HCT116 (cell line): ENCODE measurements at regions not wholly inside any gene's neighbourhood (a gene's known extent, or its start where the extent isn't known, plus 50 kb on each side); places are given as distances from the start of the nearest gene placed in this dataset.

Experiments
- ATAC-seq: fragments of 200-7000 bp; cut with Tn5 transposase; 2 replicates; pipeline ENCODE4 v1.9.1; 2020; ENCODE audit warnings: mild to moderate bottlenecking, moderate library complexity
- BruUV-seq: library from RNA; stranded (reverse); fragments of 400-500 nt; replicated peaks from 2 replicates; lab custom pipeline; 2021; lab: Mats Ljungman, UMichigan
- CTCF ChIA-PET: fragments of 300-600 bp; sonication (Branson Sonifier 250); formaldehyde crosslinking; loops from one replicate; lab custom pipeline; 2021; ENCODE audit warnings: antibody characterized with exemption; lab: Charles Lee
- POLR2A ChIA-PET: fragments of 300-600, 350-600 bp; sonication (Branson Sonifier 250); formaldehyde crosslinking; loops from one replicate; lab custom pipeline; 2021; ENCODE audit warnings: antibody characterized with exemption; lab: Charles Lee
- RAD21 ChIA-PET, 2 experiments: fragments of 300-600 bp; sonication (Branson Sonifier 250); formaldehyde crosslinking; loops; one replicate each; lab custom pipeline; 2023; ENCODE audit warnings: low total read pairs in 2 of 2; ENCODE audit not compliant: uncharacterized antibody in 2 of 2, unreplicated experiment in 2 of 2, low non-redundant PET in 1 of 2; lab: Charles Lee
- DNase-seq: peaks from one replicate; pipeline ENCODE4 v3.0.0-alpha.2; 2010; ENCODE audit warnings: low read depth, low spot score
- H2AFZ ChIP-seq: fragments of 200-600 bp; shearing (Covaris generic), sonication (generic); 2 replicates; pipeline ENCODE4 v1.6.1; 2017; ENCODE audit warnings: low read depth, mixed run types, mixed read lengths, antibody characterized with exemption, low read length; ENCODE audit not compliant: poor library complexity, severe bottlenecking
- H3K27ac ChIP-seq: 2 replicates; pipeline ENCODE4 v1.5.1; 2012; ENCODE audit warnings: low read depth, low read length
- H3K27me3 ChIP-seq: fragments of 200-600 bp; sonication (generic); 2 replicates; pipeline ENCODE4 v1.6.1; 2016; ENCODE audit warnings: mixed run types, low read length, mixed read lengths; ENCODE audit not compliant: insufficient read depth
- H3K36me3 ChIP-seq, 2 experiments: fragments of 200-500 bp in 1 of 2; fragments of 200-600 bp in 1 of 2; sonication (Bioruptor generic) in 1 of 2; sonication (generic) in 1 of 2; 2 replicates each; pipeline versions ENCODE4 v1.5.1 to v1.6.1; 2014 to 2016; ENCODE audit warnings: low read length in 2 of 2, inconsistent platforms in 1 of 2, mixed read lengths in 1 of 2, mixed run types in 1 of 2; ENCODE audit not compliant: insufficient read depth in 2 of 2, control insufficient read depth in 1 of 2
- H3K4me1 ChIP-seq, 2 experiments: fragments of 200-600 bp in 1 of 2; sonication (generic) in 1 of 2; 2 replicates each; pipeline versions ENCODE4 v1.5.1 to v1.6.1; 2012 to 2017; ENCODE audit warnings: low read length in 2 of 2, inconsistent platforms in 1 of 2, mild to moderate bottlenecking in 1 of 2, mixed read lengths in 1 of 2, mixed run types in 1 of 2, moderate library complexity in 1 of 2; ENCODE audit not compliant: insufficient read depth in 2 of 2, control insufficient read depth in 1 of 2
- H3K4me2 ChIP-seq: fragments of 200-600 bp; sonication (generic); 2 replicates; pipeline ENCODE4 v1.6.1; 2017; ENCODE audit warnings: mixed run types, low read length, mixed read lengths
- H3K4me3 ChIP-seq, 2 experiments: fragments of 200-600 bp in 1 of 2; sonication (generic) in 1 of 2; replicated peaks in 1 of 2; 2 replicates each; pipeline ENCODE4 v1.5.1; 2011 to 2016; ENCODE audit warnings: low read length in 2 of 2, control low read depth in 1 of 2, low read depth in 1 of 2, mild to moderate bottlenecking in 1 of 2, mixed read lengths in 1 of 2, mixed run types in 1 of 2
- H3K79me2 ChIP-seq: fragments of 200-600 bp; sonication (generic); 2 replicates; pipeline ENCODE4 v1.6.1; 2017; ENCODE audit warnings: mild to moderate bottlenecking, mixed run types, low read length, moderate library complexity, mixed read lengths; ENCODE audit not compliant: insufficient read depth
- H3K9ac ChIP-seq: fragments of 200-600 bp; sonication (generic); 2 replicates; pipeline ENCODE4 v1.6.1; 2016; ENCODE audit warnings: low read length, mixed read lengths
- H3K9me2 ChIP-seq: fragments of 200-600 bp; sonication (generic), shearing (Covaris generic); 2 replicates; pipeline ENCODE4 v1.6.1; 2017; ENCODE audit warnings: mixed run types, mild to moderate bottlenecking, moderate library complexity; ENCODE audit not compliant: insufficient read depth
- H3K9me3 ChIP-seq, 2 experiments: fragments of 200-500 bp in 1 of 2; fragments of 200-600 bp in 1 of 2; sonication (Bioruptor generic) in 1 of 2; sonication (generic) in 1 of 2; 2 replicates each; pipeline ENCODE4 v1.6.1; 2014 to 2017; ENCODE audit warnings: low read length in 2 of 2, mixed read lengths in 2 of 2, inconsistent platforms in 1 of 2, low read depth in 1 of 2, mild to moderate bottlenecking in 1 of 2, mixed run types in 1 of 2, moderate library complexity in 1 of 2; ENCODE audit not compliant: control insufficient read depth in 1 of 2, insufficient read depth in 1 of 2
- H4K20me1 ChIP-seq: fragments of 200-600 bp; sonication (generic), shearing (Covaris generic); 2 replicates; pipeline ENCODE4 v1.6.1; 2017; ENCODE audit warnings: mixed run types, mild to moderate bottlenecking, moderate library complexity; ENCODE audit not compliant: insufficient read depth
- CEBPB ChIP-seq: IDR thresholded peaks from 2 replicates; pipeline ENCODE4 v1.6.1; 2012; ENCODE audit warnings: low read depth
- EGR1 ChIP-seq: IDR thresholded peaks from 2 replicates; pipeline ENCODE4 v1.6.1; 2012; ENCODE audit warnings: low read depth
- ELF1 ChIP-seq: IDR thresholded peaks from 2 replicates; pipeline ENCODE4 v1.6.1; 2012; ENCODE audit warnings: low read depth, borderline replicate concordance
- EZH2 ChIP-seq: fragments of 200-600 bp; sonication (generic); IDR thresholded peaks from 2 replicates; pipeline ENCODE4 v1.6.1; 2017; ENCODE audit warnings: antibody characterized with exemption, mixed run types
- POLR2A ChIP-seq: IDR thresholded peaks from 2 replicates; pipeline ENCODE4 v1.7.0; 2011; ENCODE audit warnings: borderline replicate concordance; ENCODE audit not compliant: insufficient read depth, insufficient read length; ENCODE audit errors: extremely low read depth
- SIN3A ChIP-seq: IDR thresholded peaks from 2 replicates; pipeline ENCODE4 v1.6.1; 2012; ENCODE audit warnings: low read depth
- SP1 ChIP-seq: IDR thresholded peaks from 2 replicates; pipeline ENCODE4 v1.6.1; 2012; ENCODE audit warnings: low read depth
- TCF7L2 ChIP-seq: IDR thresholded peaks from 2 replicates; pipeline ENCODE4 v1.7.0; 2011; ENCODE audit warnings: borderline replicate concordance, inconsistent platforms; ENCODE audit not compliant: insufficient read depth, insufficient read length; ENCODE audit errors: extremely low read depth
- YY1 ChIP-seq: IDR thresholded peaks from 2 replicates; pipeline ENCODE4 v1.6.1; 2011; ENCODE audit warnings: low read length, low read depth, moderate library complexity, mild to moderate bottlenecking; ENCODE audit not compliant: insufficient replicate concordance; ENCODE audit errors: extremely low read depth
- ZFX ChIP-seq: fragments of 450-650 bp; IDR thresholded peaks from 2 replicates; pipeline ENCODE4 v1.6.1; 2017
- intact Hi-C: fragments of 100-400 bp; cut with micrococcal nuclease; formaldehyde crosslinking; loops from 2 replicates; pipeline ENCODE4 v1.10.0; 2022
- TF ChIP-seq, protein P1 (sequence below): IDR thresholded peaks from 2 replicates; pipeline ENCODE4 v1.6.1; 2012
- TF ChIP-seq, protein P2 (sequence below): IDR thresholded peaks from 2 replicates; pipeline ENCODE4 v1.6.1; 2012; ENCODE audit warnings: low read depth
- TF ChIP-seq, protein P3 (sequence below), 3 experiments: fragments of 200-600 bp in 1 of 3; sonication (generic) in 1 of 3; IDR thresholded peaks in 2 of 3; conservative IDR thresholded peaks in 1 of 3; 2 replicates each; pipeline ENCODE4 v1.5.1; 2012 to 2017; ENCODE audit warnings: low read depth in 2 of 3, low read length in 2 of 3, antibody characterized with exemption in 1 of 3, borderline replicate concordance in 1 of 3, control low read depth in 1 of 3, mild to moderate bottlenecking in 1 of 3, mixed read lengths in 1 of 3, mixed run types in 1 of 3, moderate library complexity in 1 of 3; ENCODE audit not compliant: insufficient read depth in 1 of 3
- TF ChIP-seq, protein P4 (sequence below): IDR thresholded peaks from 2 replicates; pipeline ENCODE4 v1.6.1; 2012

DNA sequence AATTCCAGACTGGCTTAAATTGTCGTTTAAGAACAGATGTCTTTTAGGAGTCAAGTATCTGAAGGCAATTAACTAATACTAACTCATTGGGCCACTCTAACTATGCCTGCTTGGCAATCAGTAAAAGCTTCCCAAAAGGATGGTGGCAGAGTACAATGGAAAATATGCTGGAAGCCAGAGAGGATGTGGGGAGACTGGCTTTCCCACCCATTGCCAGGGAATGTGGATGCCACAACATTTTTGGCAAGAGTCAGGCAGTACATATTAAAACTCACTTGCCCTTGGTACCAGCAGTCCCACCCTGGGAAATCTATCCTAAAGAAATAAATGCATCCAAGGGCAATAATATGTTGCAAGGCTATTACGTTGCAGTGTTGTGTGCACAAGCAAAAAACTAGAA lies 74.0 kb upstream of the FZD7 start:
- Histone ChIP-seq H3K9me3 (no peaks in the 10 kb centered on the region), H3K9me2 (no peaks in the 10 kb centered on the region), H2AFZ (no peak overlapping the region), H3K9ac (no peak overlapping the region), H3K36me3 (no peaks in the 10 kb centered on the region), H3K27me3 (peaks cover 16% of the 10 kb centered on the region; the same call in 1 of the 2 replicates), H3K4me2 (no peak overlapping the region), H3K79me2 (no peaks in the 10 kb centered on the region), H3K4me3 (no peak overlapping the region), H3K4me1 (no peaks in the 10 kb centered on the region), H4K20me1 (no peaks in the 10 kb centered on the region), H3K27ac (no peak overlapping the region)
- no peak for TF ChIP-seq SP1
- TF ChIP-seq, protein P1, sequence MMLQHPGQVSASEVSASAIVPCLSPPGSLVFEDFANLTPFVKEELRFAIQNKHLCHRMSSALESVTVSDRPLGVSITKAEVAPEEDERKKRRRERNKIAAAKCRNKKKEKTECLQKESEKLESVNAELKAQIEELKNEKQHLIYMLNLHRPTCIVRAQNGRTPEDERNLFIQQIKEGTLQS, result no peak
- TF ChIP-seq ZFX, result no peak
- TF ChIP-seq CEBPB, result no peak
- no peak for TF ChIP-seq TCF7L2
- TF ChIP-seq EGR1, result no peak
- TF ChIP-seq ELF1, result no peak
- TF ChIP-seq YY1, result no peak
- TF ChIP-seq EZH2, result no peak
- TF ChIP-seq, protein P2, sequence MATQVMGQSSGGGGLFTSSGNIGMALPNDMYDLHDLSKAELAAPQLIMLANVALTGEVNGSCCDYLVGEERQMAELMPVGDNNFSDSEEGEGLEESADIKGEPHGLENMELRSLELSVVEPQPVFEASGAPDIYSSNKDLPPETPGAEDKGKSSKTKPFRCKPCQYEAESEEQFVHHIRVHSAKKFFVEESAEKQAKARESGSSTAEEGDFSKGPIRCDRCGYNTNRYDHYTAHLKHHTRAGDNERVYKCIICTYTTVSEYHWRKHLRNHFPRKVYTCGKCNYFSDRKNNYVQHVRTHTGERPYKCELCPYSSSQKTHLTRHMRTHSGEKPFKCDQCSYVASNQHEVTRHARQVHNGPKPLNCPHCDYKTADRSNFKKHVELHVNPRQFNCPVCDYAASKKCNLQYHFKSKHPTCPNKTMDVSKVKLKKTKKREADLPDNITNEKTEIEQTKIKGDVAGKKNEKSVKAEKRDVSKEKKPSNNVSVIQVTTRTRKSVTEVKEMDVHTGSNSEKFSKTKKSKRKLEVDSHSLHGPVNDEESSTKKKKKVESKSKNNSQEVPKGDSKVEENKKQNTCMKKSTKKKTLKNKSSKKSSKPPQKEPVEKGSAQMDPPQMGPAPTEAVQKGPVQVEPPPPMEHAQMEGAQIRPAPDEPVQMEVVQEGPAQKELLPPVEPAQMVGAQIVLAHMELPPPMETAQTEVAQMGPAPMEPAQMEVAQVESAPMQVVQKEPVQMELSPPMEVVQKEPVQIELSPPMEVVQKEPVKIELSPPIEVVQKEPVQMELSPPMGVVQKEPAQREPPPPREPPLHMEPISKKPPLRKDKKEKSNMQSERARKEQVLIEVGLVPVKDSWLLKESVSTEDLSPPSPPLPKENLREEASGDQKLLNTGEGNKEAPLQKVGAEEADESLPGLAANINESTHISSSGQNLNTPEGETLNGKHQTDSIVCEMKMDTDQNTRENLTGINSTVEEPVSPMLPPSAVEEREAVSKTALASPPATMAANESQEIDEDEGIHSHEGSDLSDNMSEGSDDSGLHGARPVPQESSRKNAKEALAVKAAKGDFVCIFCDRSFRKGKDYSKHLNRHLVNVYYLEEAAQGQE, result no peak
- TF ChIP-seq SIN3A, result no peak
- TF ChIP-seq, protein P3, sequence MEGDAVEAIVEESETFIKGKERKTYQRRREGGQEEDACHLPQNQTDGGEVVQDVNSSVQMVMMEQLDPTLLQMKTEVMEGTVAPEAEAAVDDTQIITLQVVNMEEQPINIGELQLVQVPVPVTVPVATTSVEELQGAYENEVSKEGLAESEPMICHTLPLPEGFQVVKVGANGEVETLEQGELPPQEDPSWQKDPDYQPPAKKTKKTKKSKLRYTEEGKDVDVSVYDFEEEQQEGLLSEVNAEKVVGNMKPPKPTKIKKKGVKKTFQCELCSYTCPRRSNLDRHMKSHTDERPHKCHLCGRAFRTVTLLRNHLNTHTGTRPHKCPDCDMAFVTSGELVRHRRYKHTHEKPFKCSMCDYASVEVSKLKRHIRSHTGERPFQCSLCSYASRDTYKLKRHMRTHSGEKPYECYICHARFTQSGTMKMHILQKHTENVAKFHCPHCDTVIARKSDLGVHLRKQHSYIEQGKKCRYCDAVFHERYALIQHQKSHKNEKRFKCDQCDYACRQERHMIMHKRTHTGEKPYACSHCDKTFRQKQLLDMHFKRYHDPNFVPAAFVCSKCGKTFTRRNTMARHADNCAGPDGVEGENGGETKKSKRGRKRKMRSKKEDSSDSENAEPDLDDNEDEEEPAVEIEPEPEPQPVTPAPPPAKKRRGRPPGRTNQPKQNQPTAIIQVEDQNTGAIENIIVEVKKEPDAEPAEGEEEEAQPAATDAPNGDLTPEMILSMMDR (IDR thresholded peaks at IDR 0.05 in 2 of 3, conservative IDR thresholded peaks at IDR 0.05 in 1 of 3; ENCODE audit: borderline replicate concordance in 1 of 3, insufficient read depth in 1 of 3, low read depth in 2 of 3, low read length in 2 of 3), result no peak
- no peak for TF ChIP-seq POLR2A
- TF ChIP-seq, protein P4, sequence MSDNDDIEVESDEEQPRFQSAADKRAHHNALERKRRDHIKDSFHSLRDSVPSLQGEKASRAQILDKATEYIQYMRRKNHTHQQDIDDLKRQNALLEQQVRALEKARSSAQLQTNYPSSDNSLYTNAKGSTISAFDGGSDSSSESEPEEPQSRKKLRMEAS, result no peak
- POLR2A ChIA-PET, result no interaction called here
- ATAC-seq (no peak), DNase-seq (no peak)
- RAD21 ChIA-PET, result no interaction called here
- BruUV-seq, result no TSS peak
- CTCF ChIA-PET, result no interaction called here
- intact Hi-C loops, result no loop called here
